CD4-positive, alpha-beta T cell treated with Interleukin-4 for 4 hours (primary cell): ENCODE measurements at regions not wholly inside any gene's neighbourhood (a gene's known extent, or its start where the extent isn't known, plus 50 kb on each side); places are given as distances from the start of the nearest gene placed in this dataset.

Source experiments
- DNase-seq: peaks from one replicate; pipeline ENCODE4 v3.0.0-alpha.2; 2020

GRCh38 chr2:215765729-215766360, 247.5 kb downstream of the MREG start:
- DNase-seq, result no peak

- DNase-seq, result no peak
Observed at GRCh38 chr2:215764441-215765048, 248.8 kb downstream of the MREG start.

DNA sequence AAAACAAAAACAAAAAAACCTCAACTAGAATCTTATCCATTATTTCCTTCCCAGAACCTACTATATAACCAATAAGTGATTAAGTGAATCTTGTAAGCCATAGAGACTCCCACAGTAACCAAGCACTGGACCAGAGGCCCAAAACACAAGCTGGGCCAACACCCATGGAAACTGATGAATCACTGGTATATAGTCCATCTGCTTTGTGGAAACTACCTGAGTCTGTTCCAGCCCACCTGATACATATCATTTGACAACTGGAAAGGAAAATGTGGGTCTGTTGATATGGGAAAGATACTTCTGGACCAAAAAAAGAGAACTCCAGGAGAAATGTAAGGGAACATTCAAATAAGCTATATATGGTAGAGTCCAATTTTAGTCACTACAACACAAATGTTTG, 252.8 kb downstream of the MREG start:
- DNase-seq, result no peak

DNA sequence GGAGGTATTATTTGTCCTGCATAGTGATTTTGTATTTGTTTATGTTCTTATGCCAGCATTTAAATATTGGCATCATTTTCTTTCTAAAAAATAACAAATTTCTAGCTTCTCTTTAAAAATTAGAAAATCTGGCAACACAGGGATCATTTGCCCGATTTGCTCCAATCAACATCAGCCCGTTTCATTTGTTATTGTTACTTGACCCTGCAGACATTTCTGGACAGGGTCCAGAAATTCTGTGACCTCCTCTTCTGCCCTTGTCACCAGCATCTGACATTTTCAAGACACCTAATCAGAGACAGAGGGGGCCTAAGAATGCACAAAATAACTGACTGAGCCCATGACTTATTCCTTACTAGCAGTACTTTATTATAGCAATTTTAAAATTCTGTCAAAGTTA, 253.3 kb downstream of the MREG start:
- DNase-seq, result no peak

DNA sequence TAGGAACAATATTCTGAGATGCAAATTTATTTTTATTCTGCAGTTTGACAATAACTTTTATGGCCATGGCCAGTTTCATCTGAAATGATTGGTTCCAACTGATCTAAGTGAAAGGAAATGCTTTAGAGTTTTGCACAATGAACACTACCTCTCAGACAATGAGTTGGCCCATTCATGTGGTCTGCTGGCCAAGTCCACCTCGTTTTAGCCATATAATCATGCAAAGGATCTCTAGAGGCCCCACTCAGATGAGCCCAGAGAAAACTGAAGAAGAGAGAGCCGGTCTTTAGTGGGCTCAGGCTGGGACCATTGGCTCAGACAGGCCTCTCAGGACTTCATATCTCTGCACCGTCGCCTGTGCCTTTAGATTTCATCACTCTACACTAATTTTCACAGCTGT, 254.7 kb downstream of the MREG start:
- no peak for DNase-seq

- no peak for DNase-seq
Observed at GRCh38 chr2:215756346-215756730, 257.0 kb downstream of the MREG start.

DNA sequence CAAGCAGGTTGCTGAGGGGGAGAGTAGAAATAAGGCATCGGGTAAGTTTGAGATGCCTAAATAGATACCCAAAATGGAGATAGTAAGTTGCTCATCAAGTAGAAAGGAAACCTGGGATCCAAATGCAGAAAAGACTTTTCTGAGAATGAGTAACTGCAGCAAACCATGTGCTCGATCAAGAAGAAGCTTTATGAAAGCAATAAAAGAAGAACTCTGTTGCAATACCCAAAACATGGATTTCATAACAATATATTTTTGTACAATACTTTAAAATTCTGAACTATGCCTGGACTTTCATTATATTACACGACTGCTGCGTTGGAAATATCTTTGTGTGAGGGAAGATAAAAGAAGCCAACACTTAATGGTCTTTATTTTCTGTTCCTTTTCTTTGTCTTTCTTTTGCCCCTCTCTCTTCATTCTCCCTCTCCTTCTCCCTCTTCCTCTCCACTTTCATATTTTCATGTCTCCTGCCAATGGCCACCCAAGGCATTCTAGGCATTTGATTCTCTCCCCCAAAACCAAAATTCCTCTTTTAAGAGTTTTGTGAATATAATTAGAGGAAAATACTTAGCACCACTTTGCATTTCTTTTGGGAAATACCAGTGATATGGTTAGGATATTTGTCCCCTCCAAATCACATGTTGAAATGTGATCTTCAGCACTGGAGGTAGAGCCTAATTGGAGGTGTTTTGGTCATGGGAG, 257.6 kb downstream of the MREG start:
- no peak for DNase-seq

- no peak for DNase-seq
Observed at GRCh38 chr2:215754546-215754945, 258.8 kb downstream of the MREG start.

GRCh38 chr2:215753808-215754207, 259.5 kb downstream of the MREG start:
- DNase-seq, result no peak

- no peak for DNase-seq
Observed at GRCh38 chr2:215752991-215753390, 260.4 kb downstream of the MREG start.

GRCh38 chr2:215752436-215752835, 260.9 kb downstream of the MREG start:
- DNase-seq, result no peak

GRCh38 chr2:215751911-215752272, 261.5 kb downstream of the MREG start:
- DNase-seq, result no peak

- no peak for DNase-seq
Observed at GRCh38 chr2:215751200-215751910, 262.0 kb downstream of the MREG start.

DNA sequence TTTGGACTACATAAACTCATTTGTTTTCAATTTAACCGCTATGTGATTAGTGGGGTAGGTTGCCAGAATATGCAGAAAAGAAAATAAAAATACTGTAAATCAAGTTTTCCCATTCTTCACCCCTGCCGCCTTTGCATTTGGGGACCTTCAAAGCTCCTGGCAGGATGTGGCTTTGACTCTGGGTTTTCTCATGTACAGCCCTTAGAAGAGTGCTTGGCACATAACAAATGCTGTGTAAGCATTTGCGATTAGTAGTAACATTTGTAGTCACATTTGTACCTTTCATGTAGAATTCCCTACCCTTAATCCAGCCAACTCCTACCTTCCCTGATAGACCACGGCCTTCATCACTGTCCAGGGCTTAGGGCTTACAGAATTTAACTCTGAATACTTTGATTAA, 262.6 kb downstream of the MREG start:
- DNase-seq, result peak; percentile 10

DNA sequence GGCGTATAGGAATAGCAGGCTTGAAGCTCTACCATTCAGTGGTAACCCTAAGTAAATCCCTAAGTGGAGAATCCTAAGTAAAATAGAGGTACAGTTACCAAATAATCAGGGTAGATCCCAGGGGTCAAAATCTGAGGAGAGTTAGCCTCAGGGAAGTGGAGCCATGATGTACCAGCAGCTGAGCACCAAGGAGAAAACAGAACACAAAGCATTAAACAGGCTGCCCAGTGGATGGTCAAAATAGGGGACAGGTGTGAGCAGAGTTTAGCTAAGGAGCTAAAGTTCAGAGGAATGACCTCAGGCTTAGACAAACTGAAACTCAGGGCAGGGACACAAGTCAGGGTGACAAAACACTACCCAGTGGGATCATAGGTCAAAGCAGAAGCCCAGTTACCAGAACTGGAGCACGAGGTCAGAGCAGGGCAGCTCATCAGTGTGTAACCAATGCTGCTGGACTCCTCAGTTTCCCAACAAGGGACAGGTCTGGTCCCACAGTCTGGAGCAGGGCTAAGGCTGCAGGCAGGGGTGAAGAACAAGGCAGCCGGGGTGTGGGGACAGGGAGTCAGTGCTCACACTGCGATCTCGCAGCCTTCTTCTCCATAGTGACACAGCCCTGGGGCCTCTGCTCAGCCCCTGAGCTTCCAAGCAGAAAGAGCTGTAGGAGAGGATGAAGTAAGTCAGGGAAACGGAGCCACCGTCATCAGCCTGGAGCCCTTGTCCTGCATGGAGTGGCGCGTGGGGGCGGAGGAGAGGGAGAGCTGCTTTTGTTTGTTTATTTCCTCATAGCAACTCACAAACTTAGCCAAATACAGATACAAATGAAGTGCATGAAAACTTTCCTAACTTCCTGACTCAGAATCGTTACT, 264.0 kb downstream of the MREG start:
- DNase-seq, result peak; percentile 1

GRCh38 chr2:215748446-215748845, 264.9 kb downstream of the MREG start:
- DNase-seq, result peak; percentile 6

DNA sequence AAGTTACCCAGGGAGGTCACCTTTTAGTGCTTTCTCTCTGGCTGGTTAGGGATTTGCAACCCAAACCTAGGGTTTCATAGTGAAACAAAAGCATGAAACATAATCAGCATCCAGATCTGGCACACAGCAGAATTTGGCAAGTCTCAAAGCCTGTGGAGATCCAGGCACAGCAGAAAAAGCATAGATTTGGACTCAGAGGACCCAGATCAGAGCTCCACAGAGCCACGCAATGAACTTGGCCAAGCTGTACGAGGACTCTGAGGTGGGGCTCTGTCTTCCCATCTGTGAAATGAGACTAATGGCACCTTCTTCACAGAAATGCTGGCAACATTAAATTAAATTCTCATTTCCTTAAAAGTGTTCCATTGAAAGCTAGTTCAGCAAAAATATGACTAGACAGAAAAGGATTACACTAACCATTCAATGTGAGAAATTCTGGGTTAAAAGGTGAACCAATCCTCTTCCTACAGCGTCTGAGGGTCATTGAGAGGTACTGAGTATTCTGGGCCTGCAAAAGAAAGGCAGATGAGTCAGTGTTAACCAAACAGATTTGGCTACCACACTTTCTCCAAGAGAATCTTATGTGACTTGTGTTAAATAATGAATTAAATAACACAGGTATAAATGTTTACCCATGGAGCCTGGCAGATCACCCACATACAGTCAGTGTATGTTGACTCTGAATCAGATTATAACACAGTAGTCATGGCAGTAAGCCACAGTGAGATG, 266.3 kb downstream of the MREG start:
- DNase-seq, result no peak

- no peak for DNase-seq
Observed at GRCh38 chr2:215746226-215746886, 267.0 kb downstream of the MREG start.

DNA sequence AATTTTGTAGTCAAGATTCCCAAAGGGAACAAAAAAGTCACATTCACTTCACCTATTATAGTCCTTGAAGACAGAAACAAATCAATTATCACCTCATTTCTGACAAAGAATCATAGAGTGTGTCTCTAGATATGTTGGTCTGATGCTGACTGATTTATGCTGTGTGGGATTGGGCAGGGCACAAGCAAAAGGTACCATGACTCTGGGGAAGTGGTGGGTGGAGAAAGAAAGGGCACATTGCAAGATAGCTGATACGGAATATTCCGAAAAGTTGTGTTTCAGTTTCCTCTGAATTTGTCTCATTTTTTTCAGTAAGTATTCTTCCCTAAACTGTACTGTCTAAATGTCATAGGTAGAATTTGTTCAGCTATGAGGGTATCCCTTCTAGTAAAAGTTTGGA, 268.0 kb downstream of the MREG start:
- no peak for DNase-seq

- DNase-seq, result no peak
Observed at GRCh38 chr2:215744514-215744913, 268.8 kb downstream of the MREG start.

GRCh38 chr2:215743066-215743465, 270.3 kb downstream of the MREG start:
- DNase-seq, result no peak

DNA sequence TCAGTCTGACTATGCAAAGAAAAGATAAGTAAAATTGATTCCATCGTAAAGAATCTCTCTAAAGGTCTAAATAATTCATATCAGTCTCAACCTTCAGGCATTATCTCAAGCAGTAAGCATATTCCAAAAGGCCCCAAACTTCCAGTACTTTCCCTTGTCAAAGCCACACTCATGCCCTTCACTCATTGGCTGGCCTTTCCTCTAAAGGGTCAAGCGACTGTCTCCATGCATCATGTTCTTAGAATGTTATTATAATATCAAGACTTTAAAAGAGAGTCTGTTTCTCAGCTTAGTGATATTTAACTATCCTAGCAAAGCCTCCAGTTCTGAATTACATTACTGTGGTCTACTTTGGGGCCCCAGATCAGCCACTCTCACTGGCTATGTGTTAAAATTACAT, 271.3 kb downstream of the MREG start:
- no peak for DNase-seq
